H9 (cell line): ENCODE measurements at regions not wholly inside any gene's neighbourhood (a gene's known extent, or its start where the extent isn't known, plus 50 kb on each side); places are given as distances from the start of the nearest gene placed in this dataset.
"Not testable (repeated sequence)": the region's sequence is repeated elsewhere in the genome, so short reads cannot be mapped to it uniquely, and the experiment has no call there.

Experiments
- DNase-seq: peaks from one replicate; pipeline ENCODE4 v3.0.0-alpha.2; 2017
- H2AFZ ChIP-seq: one replicate; pipeline ENCODE4 v1.6.1; 2013; ENCODE audit warnings: mild to moderate bottlenecking, low read length, control low read depth, moderate library complexity
- H2AK5ac ChIP-seq: 2 replicates; pipeline ENCODE4 v1.6.1; 2013; ENCODE audit warnings: low read length, control low read depth, mixed read lengths; ENCODE audit not compliant: insufficient read length
- H2BK120ac ChIP-seq: one replicate; pipeline ENCODE4 v1.6.1; 2013; ENCODE audit warnings: low read depth, mild to moderate bottlenecking, low read length, control low read depth, inconsistent platforms; ENCODE audit not compliant: poor library complexity, severe bottlenecking
- H2BK12ac ChIP-seq: 2 replicates; pipeline ENCODE4 v1.6.1; 2013; ENCODE audit warnings: low read length, control low read depth, mixed read lengths, low read depth; ENCODE audit not compliant: insufficient read length
- H2BK15ac ChIP-seq: 2 replicates; pipeline ENCODE4 v1.6.1; 2013; ENCODE audit warnings: low read depth, low read length, control low read depth
- H2BK20ac ChIP-seq: one replicate; pipeline ENCODE4 v1.6.1; 2013; ENCODE audit warnings: low read depth, mild to moderate bottlenecking, low read length, control low read depth, inconsistent platforms; ENCODE audit not compliant: poor library complexity, severe bottlenecking
- H2BK5ac ChIP-seq: 2 replicates; pipeline ENCODE4 v1.6.1; 2013; ENCODE audit warnings: low read length, control low read depth, mixed read lengths; ENCODE audit not compliant: insufficient read length
- H3K14ac ChIP-seq: 2 replicates; pipeline ENCODE4 v1.6.1; 2013; ENCODE audit warnings: low read length, control low read depth; ENCODE audit not compliant: insufficient read depth
- H3K18ac ChIP-seq: 2 replicates; pipeline ENCODE4 v1.6.1; 2013; ENCODE audit warnings: low read depth, mild to moderate bottlenecking, mixed read lengths, low read length, control low read depth; ENCODE audit not compliant: insufficient read length
- H3K23ac ChIP-seq: 2 replicates; pipeline ENCODE4 v1.6.1; 2013; ENCODE audit warnings: low read length, control low read depth, mixed read lengths, low read depth; ENCODE audit not compliant: insufficient read length
- H3K23me2 ChIP-seq: 2 replicates; pipeline ENCODE4 v1.6.1; 2013; ENCODE audit warnings: low read depth, mild to moderate bottlenecking, mixed read lengths, low read length, control low read depth; ENCODE audit not compliant: insufficient read length, poor library complexity, severe bottlenecking
- H3K27ac ChIP-seq: 2 replicates; pipeline ENCODE4 v1.5.1; 2013; ENCODE audit warnings: low read length, control low read depth, mixed read lengths, low read depth; ENCODE audit not compliant: insufficient read length
- H3K27me3 ChIP-seq: 2 replicates; pipeline ENCODE4 v1.6.1; 2013; ENCODE audit warnings: low read length, control low read depth, inconsistent platforms; ENCODE audit not compliant: insufficient read depth
- H3K4ac ChIP-seq: 2 replicates; pipeline ENCODE4 v1.6.1; 2013; ENCODE audit warnings: low read depth, mild to moderate bottlenecking, control low read depth, inconsistent platforms, low read length, moderate library complexity
- H3K4me1 ChIP-seq: 2 replicates; pipeline ENCODE4 v1.6.1; 2013; ENCODE audit warnings: low read length, control low read depth, inconsistent platforms; ENCODE audit not compliant: insufficient read depth
- H3K4me2 ChIP-seq: 2 replicates; pipeline ENCODE4 v1.6.1; 2013; ENCODE audit warnings: low read length, control low read depth, mixed read lengths; ENCODE audit not compliant: insufficient read length, insufficient read depth
- H3K56ac ChIP-seq: 2 replicates; pipeline ENCODE4 v1.6.1; 2013; ENCODE audit warnings: low read depth, mild to moderate bottlenecking, mixed read lengths, low read length, control low read depth; ENCODE audit not compliant: insufficient read length
- H3K79me1 ChIP-seq: 2 replicates; pipeline ENCODE4 v1.6.1; 2013; ENCODE audit warnings: low read depth, mild to moderate bottlenecking, moderate library complexity, low read length, control low read depth, inconsistent platforms; ENCODE audit not compliant: insufficient read depth, poor library complexity, severe bottlenecking
- H3K79me2 ChIP-seq: 2 replicates; pipeline ENCODE4 v1.6.1; 2013; ENCODE audit warnings: low read length, control low read depth, inconsistent platforms; ENCODE audit not compliant: insufficient read depth
- H3K9ac ChIP-seq: 2 replicates; pipeline ENCODE4 v1.6.1; 2013; ENCODE audit warnings: low read length, control low read depth, mixed read lengths; ENCODE audit not compliant: insufficient read length; ENCODE audit errors: extremely low read depth
- H3K9me3 ChIP-seq: one replicate; pipeline ENCODE4 v1.6.1; 2013; ENCODE audit warnings: low read depth, low read length, inconsistent platforms; ENCODE audit not compliant: control insufficient read depth
- H3T11ph ChIP-seq: one replicate; pipeline ENCODE4 v1.6.1; 2013; ENCODE audit warnings: mild to moderate bottlenecking, low read length, control low read depth, inconsistent platforms
- H4K20me1 ChIP-seq: one replicate; pipeline ENCODE4 v1.6.1; 2013; ENCODE audit not compliant: control insufficient read depth, insufficient read length, insufficient read depth
- H4K5ac ChIP-seq: 2 replicates; pipeline ENCODE4 v1.6.1; 2013; ENCODE audit warnings: low read depth, mild to moderate bottlenecking, mixed read lengths, low read length, control low read depth; ENCODE audit not compliant: insufficient read length
- H4K8ac ChIP-seq: replicated peaks from 2 replicates; pipeline ENCODE4 v1.6.1; 2013; ENCODE audit warnings: low read length, control low read depth, mixed read lengths, low read depth; ENCODE audit not compliant: insufficient read length
- H4K91ac ChIP-seq: 2 replicates; pipeline ENCODE4 v1.6.1; 2013; ENCODE audit warnings: low read depth, mild to moderate bottlenecking, moderate library complexity, mixed read lengths, low read length, control low read depth; ENCODE audit not compliant: insufficient read length
- H3K27ac Mint-ChIP-seq, 3 experiments: 2 replicates in 2 of 3; 3 replicates in 1 of 3; pipeline ENCODE4 v1.8.0; 2020 to 2021; ENCODE audit warnings: mixed read lengths in 3 of 3, mild to moderate bottlenecking in 1 of 3, moderate library complexity in 1 of 3
- H3K27me3 Mint-ChIP-seq: 2 replicates; pipeline ENCODE4 v1.8.0; 2021; ENCODE audit warnings: low read depth, mild to moderate bottlenecking, moderate library complexity, mixed read lengths
- H3K36me3 Mint-ChIP-seq, 3 experiments: 2 replicates in 2 of 3; 3 replicates in 1 of 3; pipeline ENCODE4 v1.8.0; 2020 to 2021; ENCODE audit warnings: low read depth in 3 of 3, mixed read lengths in 3 of 3; ENCODE audit not compliant: insufficient read depth in 1 of 3
- H3K4me1 Mint-ChIP-seq, 2 experiments: 2 replicates each; pipeline ENCODE4 v1.8.0; 2020; ENCODE audit warnings: mixed read lengths in 2 of 2
- H3K4me3 Mint-ChIP-seq, 2 experiments: 2 replicates in 1 of 2; 3 replicates in 1 of 2; pipeline ENCODE4 v1.8.0; 2020 to 2021; ENCODE audit warnings: mild to moderate bottlenecking in 2 of 2, mixed read lengths in 2 of 2, moderate library complexity in 1 of 2
- H3K9me3 Mint-ChIP-seq, 2 experiments: 2 replicates in 1 of 2; 3 replicates in 1 of 2; pipeline ENCODE4 v1.8.0; 2020; ENCODE audit warnings: mild to moderate bottlenecking in 2 of 2, mixed read lengths in 2 of 2, moderate library complexity in 1 of 2
- WGBS: extraction: QIAGEN DNeasy Blood & Tissue Kit; methylation state at CpG from one replicate; pipeline ENCODE4 v1.1.7; 2013; ENCODE audit warnings: missing lambda C conversion rate, low lambda C conversion rate, mixed read lengths; ENCODE audit not compliant: insufficient read length; ENCODE audit errors: extremely low coverage; 5-methylcytosine and 5-hydroxymethylcytosine counted together

DNA sequence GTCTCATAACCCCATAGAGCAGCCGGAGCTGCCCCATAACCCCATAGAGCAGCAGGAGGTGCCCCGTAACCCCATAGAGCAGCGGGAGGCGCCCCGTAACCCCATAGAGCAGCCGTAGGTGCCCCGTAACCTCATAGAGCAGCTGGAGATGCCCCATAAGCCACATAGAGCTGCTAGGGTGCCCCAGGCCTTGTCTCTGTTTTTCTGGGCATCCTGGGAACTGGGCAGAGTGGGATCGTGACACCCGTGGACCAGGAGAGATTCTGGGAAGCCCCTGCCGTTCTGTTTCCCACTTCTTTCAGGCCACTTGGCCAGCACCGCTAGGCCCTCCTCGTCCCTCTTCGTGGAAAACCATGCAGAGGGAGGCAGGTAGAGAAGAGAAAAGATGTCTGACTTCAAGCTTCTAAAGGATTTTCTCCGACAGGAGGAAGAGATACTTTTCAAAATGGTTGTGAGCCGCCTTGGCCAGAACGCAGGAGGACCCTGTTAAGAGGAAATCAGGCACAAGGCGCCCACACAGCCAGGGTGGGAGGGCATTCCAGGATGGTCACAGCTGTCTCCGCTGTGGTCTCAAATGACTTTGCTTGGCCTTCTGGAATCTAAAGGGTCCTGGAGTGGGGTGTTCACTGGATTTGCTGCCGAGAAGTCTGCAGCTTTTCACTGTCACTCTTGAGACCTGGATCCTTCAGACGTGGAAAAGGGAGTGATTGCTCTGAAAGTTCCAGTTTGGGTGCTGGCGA, 171.8 kb downstream of the NPIPB11 start:
- not testable (repeated sequence) for H3K56ac ChIP-seq, H3K23me2 ChIP-seq, H4K5ac ChIP-seq, H3K79me1 ChIP-seq, H3K18ac ChIP-seq, H4K8ac ChIP-seq, H3K9ac ChIP-seq, H3K4ac ChIP-seq, H4K20me1 ChIP-seq, H3K27ac Mint-ChIP-seq, H3K4me3 Mint-ChIP-seq, H3K23ac ChIP-seq, H3K4me2 ChIP-seq, H3K4me1 ChIP-seq, H3K27ac ChIP-seq, H2BK5ac ChIP-seq, H3K36me3 Mint-ChIP-seq, H2BK15ac ChIP-seq, H3K27me3 Mint-ChIP-seq, H3K14ac ChIP-seq, H3K79me2 ChIP-seq, H3K27me3 ChIP-seq, H2BK120ac ChIP-seq, H4K91ac ChIP-seq, H2BK20ac ChIP-seq, H3T11ph ChIP-seq, H2AK5ac ChIP-seq, H2AFZ ChIP-seq, H3K9me3 ChIP-seq, H2BK12ac ChIP-seq
- peaks cover 11 to 15% of the 10 kb centered on the region in 2 experiments for H3K9me3 Mint-ChIP-seq
- peak; percentile 17 for DNase-seq
- no CpG with 5 or more reads among the region's 21 CpGs for WGBS
- H3K4me1 Mint-ChIP-seq = peaks cover 0 to 10% of the 10 kb centered on the region in 2 experiments; a peak in 2 of 4 replicates

DNA sequence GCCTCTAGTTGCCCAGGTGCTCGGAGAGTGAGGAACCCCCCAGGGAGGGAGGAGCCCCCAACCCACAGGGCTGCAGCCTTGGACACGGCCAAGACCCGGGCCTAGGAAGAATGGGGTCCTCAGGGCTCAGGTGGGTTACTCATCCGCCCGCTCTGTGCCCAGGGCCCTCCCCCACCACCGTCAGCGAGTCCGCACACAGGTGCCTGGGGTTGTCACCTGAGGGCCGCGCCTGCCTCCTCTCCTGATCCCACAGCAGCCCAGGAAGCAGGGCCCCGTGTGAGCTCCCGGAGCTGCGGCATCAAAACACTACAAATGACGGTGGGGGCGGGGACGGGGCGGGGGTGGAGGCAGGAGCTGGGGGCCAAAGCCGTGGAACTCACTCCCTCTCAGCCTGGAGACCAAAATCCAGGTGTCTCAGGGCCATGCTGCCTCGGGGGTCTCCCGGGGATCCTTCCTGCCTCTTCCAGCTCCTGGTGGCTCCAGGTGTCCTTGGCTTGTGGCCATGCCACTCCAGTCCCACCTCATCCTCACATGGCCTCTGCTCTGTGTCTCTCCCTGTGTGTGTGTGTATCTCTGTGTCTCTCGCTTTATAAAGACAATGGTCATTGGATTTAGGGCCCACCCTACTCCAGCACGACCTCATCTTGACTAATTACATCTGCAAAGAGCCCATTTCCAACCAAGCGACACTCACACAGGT, 172.7 kb downstream of the NPIPB11 start:
- H3K36me3 Mint-ChIP-seq, H2AK5ac ChIP-seq, H3K23me2 ChIP-seq, H4K20me1 ChIP-seq, H3K9ac ChIP-seq, H3K79me2 ChIP-seq, H3K4me2 ChIP-seq, H3K79me1 ChIP-seq, H3K4me3 Mint-ChIP-seq, H4K5ac ChIP-seq, H2AFZ ChIP-seq, H2BK120ac ChIP-seq, H3K9me3 ChIP-seq, H3K9me3 Mint-ChIP-seq, H3K23ac ChIP-seq, H2BK12ac ChIP-seq, H3K56ac ChIP-seq, H2BK15ac ChIP-seq, H3K14ac ChIP-seq, H2BK5ac ChIP-seq, H3K4ac ChIP-seq, H3T11ph ChIP-seq, H3K27me3 Mint-ChIP-seq, H4K8ac ChIP-seq, H2BK20ac ChIP-seq, H3K4me1 ChIP-seq, H3K27me3 ChIP-seq, H3K18ac ChIP-seq, H3K27ac ChIP-seq, H4K91ac ChIP-seq: not testable (repeated sequence)
- peak overlapping the region in 1 of 3 experiments; percentile 70; a peak in 1 of 7 replicates for H3K27ac Mint-ChIP-seq
- H3K4me1 Mint-ChIP-seq = peaks cover 0 to 10% of the 10 kb centered on the region in 2 experiments; a peak in 2 of 4 replicates
- WGBS = no CpG with 5 or more reads among the region's 23 CpGs
- DNase-seq = peak; percentile 15
